Posterior cingulate gyrus (tissue), 11 donors: ENCODE measurements at regions not wholly inside any gene's neighbourhood (a gene's known extent, or its start where the extent isn't known, plus 50 kb on each side); places are given as distances from the start of the nearest gene placed in this dataset.

Experiments
- DNase-seq, 10 donors: peaks; one replicate each; pipeline versions ENCODE4 v3.0.0 to v3.0.0-alpha.2; 2020 to 2021; ENCODE audit warnings: mixed read lengths in 3 of 10
- intact Hi-C: fragments of 100-400 bp; cut with DNase I; formaldehyde crosslinking; loops from one replicate; pipeline ENCODE4 v1.15.1; 2023

DNA sequence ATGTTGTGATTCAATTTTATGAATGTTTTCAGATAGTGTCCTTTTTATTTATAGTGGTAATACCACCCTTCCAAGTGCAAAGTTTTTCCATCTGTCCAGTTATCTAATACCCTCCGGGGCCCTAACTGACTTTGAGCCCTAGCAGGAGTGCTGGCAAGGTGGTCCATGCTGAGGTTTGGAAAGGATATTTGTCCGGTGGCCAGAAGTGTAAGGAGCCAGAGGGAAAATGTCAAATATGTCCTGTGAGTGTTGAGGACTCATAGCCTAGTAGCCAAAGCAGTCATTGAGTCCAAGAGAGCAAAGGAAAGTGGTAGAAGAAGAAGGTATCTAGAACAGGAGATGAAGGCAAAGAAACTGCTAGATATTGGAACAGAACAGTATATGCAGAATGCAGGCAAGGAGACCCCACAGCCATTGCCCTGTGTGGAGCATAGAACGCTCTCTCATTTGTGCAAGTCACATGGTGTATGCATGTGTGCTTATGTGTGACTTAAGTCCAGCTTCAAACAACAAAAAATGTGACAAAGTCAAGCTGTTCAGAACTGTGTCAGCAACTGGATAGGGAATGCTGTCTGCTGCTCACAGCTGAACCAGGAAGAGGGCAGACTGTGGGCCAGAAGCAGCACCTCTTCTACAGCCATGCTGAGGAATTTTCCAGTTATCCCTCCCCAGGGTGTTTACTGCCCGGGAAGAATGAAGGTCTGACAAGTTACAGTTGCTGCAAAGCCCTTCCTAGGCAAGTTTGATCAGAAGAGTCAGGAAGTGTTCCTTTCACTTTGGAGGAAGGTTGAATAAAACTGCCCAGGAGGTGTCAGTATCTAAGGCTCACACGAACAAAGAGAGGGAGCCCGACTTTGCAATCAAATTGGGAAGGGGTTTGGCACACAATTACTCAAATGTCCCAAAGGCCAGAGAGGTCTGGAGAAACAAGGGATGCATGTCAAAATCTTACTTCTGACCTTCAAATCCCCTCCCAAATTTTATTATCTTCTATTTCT is 463.3 kb upstream of the DMAC1 start:
- no peak for DNase-seq
- intact Hi-C loops: no loop called here

DNA sequence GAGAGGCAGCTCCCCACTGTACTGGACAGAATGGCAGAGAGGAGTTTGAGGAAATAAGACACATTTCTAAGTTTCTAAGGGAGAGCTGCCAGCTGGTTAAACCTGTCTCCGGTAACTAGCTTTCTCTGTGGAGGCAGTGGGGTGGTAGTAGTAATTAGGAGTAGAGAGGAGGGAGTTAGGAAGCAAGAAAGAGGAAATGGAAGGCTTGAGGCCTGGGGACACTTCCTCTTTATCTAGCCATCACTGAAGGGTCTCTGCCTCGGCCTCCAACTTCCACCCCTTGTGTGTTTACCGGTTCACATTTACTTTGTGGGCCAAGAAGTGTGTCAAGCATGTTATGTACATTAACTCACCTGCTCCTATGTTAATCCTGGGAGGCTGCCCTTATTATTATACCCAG is 462.2 kb upstream of the DMAC1 start:
- no peak for DNase-seq
- intact Hi-C loops: no loop called here

DNA sequence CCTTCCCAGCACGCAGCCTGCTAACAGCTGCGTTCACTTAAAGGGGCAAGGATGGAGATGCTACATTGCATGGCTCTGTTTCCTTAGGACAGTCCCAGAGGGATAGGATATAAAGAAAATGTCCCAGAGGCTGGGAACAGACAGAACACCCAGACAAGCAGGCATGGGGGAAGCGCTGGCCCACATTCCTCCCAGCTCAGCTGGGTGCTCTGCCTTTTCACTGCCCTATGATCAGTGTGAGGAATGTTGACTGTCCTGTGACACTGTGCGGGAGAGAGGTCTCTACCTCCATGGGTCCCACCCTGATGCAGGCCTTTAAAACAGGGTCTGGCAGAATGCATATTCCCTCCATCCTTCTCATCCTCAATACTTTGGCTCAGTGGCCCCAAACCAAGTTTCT is 459.4 kb upstream of the DMAC1 start:
- intact Hi-C loops: no loop called here
- DNase-seq: no peak

DNA sequence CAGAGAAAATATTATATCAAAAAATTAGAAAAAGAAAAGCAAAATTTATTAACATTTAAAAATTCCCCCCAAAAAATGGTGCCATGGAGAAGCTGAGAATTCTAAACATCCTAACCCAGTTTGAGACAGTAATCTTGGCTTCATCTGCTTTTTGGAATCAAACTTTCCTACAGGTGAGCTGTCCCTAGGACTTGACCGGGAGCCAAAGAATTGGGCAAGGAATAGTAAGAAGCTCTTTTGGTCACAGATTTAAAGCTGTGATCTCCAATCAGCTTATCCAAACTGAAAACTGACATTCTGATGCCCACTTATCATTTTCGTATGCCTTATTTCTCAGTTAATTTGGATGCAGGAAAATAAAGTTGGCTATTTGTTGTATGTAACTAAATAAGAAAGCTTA is 457.3 kb upstream of the DMAC1 start:
- intact Hi-C loops: no loop called here

DNA sequence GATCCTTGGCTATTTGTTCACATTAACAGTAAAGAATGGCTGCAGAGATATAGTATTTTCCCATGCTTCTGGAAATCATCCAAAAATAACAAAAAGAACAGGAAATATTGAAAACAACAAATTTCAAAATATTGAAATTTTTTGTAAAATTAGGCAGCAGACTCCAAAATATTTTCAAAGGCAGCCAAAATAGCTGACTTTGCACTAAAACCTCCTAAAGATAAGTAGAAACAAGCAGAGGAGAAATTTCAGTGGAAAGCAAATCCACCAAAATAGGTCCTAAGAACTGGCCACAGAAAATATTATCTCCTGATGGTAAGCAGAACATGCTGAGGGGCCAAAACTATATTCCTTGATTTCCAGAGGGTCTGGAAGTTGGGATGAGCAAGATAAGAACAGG is 456.3 kb upstream of the DMAC1 start:
- intact Hi-C loops: no loop called here

More for the DNA sequence above, 457.3 kb upstream of the DMAC1 start:
- DNase-seq: no peak

DNA sequence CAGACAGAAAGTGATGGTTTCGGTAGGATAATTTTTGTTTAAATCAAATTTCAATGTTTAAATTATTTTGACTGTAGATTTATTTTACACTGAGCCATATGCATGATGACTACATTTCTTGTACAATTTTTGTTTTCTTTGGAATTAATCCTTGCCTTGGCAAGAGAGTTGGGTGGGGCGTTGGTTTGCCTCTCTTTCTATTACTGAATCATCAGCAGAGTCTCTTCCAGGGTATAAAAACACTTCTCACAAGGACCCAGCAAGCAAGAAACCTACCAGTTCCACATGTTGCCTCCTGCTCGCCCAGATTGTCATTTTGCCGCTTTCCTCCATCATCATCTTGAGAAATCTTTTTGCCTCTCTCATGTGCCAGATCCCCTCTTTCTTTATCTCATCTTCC is 455.0 kb upstream of the DMAC1 start:
- DNase-seq: no peak
- intact Hi-C loops: no loop called here

More for the DNA sequence above, 456.3 kb upstream of the DMAC1 start:
- no peak for DNase-seq

DNA sequence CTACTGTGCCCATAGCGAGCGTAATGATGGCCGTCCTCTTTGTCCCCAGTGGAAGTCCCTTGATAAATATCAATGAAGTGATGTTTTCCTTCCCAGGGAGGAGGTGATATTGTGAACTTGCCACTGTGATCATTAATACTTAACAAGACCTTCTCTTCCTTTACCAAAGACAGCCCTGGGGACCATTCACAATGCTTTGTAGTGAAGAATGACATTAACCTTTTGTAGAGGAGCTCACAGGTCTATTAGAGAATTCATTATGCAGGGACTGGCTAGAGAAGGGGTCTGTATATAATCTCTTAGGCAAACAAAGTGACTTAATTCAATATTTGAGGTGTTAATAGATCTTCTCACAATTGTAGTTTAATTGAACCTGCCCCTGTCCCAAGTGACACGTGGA is 452.9 kb upstream of the DMAC1 start:
- intact Hi-C loops: no loop called here

DNA sequence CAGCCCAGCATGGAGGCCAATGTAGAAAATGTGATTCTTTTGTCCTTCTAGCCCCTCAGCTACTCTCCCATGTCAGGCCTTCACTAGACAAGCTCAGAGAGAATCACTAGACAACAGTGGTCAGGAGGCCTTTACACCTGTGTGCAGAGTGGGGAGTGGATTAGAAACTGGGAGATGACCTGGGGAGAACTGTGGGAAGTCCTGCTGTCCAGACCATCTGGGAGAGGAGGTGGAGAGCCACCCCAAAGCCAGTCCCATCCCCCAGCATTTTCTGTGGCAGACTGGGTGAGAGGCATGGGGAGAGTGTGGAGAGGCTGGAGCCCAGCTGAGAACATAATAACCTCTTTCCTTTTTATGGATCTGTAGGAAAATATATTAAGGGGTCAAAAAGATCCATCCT is 452.0 kb upstream of the DMAC1 start:
- intact Hi-C loops: no loop called here

More for the DNA sequence above, 452.9 kb upstream of the DMAC1 start:
- DNase-seq: no peak

DNA sequence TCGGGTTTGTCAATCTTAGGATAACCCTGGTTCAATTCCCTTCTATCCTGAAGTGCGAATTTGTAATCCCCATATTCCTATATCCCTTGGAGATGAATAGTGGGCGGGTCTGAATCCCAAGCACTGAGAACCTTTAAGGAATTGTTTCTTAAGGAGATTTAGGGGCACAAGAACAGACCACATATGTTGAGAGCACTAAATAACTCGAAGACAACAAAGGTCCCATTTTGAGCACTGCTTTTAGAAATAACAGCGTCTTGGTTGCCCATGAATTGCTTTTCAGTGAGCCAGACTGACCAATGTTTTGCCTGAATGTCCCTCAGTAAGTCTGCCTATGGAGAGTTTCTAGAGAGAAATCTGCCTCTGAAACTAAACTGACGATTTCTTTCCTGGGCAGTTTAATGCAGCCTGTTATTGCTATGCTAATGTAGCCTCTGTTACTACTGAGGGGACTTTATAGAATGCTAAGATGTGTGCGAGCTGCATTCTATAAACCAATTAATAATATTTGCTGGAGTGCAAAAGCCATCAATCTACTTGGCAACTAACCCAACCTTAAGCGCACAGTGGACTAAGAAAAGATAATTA is 445.0 kb upstream of the DMAC1 start:
- no peak for DNase-seq
- intact Hi-C loops: no loop called here

More for the DNA sequence above, 452.0 kb upstream of the DMAC1 start:
- DNase-seq: no peak

DNA sequence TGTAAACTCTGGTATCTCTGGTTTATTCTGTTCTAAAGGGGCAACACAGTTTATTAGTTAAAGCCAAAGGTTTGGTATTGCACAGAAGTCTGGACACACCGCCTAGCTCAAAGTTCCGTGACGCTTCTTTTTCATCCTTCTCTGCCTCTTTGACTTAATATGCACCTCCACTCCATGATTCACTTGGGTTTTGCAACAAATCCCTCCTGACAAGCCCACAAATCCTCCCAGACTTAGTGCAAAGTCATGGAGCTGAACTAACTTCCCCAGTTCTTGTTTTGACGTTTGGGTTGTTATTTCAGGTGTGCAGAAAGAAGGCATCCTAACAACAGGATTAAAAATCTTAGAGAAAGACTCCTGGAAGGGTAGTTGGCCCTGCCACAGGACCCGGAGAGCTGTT is 441.6 kb upstream of the DMAC1 start:
- DNase-seq: no peak
- intact Hi-C loops: no loop called here

DNA sequence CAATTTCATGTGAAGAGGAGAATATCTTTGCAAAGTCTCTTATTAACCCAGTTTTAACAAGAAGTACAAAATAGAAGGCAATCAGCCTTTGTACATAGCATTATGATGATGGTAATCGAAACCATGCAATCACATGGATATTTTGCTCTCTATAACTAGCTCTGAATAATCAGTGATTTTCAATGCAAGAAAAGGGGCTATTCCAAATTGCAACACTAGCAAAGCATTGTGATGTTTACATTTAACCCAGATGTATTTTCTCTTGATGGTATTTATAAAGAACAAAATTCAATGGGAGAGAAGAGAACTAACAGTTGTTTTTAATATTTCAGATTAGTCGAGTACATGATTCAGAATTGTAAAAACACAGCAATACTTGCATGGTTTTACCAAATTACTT is 437.5 kb upstream of the DMAC1 start:
- intact Hi-C loops: no loop called here
- DNase-seq: no peak

DNA sequence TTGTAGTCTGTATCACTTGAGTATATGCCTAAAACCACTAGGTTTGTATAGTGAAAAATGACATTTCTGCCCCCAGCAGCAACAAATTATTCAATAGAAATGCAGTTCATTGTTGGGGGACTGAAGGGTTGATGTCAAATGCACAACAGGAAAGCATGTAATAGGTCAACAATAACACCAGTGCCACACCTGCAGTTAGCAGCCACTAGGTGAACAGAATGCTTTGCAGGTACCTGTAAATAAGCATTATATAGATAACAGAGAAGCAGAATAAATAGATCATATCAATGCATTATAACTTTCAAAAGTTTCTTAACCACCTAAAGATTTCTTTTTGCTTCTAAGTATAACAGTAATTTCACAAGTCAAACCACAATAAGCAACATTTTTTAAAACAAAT is 435.9 kb upstream of the DMAC1 start:
- intact Hi-C loops: no loop called here
- DNase-seq: no peak

DNA sequence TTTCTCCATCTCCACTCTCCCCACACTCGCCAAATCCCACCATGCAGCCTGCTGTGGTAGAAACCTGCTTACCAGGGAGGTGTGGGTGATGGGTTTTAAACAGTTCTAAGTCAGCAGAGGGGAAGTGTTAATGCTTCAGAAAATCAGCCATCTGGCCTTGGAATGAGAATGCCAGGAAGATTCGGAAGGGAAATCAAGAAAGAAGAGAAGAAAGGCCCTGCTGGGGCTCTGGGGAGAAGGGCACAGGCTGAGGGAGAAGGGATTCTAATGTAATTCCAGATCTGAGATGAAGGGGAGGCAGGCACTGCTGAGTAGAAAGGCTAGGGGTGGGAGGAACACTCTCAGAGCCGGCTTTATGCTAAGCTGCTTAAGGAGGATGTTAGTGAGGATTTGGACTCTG is 434.7 kb upstream of the DMAC1 start:
- no peak for DNase-seq
- intact Hi-C loops: no loop called here

DNA sequence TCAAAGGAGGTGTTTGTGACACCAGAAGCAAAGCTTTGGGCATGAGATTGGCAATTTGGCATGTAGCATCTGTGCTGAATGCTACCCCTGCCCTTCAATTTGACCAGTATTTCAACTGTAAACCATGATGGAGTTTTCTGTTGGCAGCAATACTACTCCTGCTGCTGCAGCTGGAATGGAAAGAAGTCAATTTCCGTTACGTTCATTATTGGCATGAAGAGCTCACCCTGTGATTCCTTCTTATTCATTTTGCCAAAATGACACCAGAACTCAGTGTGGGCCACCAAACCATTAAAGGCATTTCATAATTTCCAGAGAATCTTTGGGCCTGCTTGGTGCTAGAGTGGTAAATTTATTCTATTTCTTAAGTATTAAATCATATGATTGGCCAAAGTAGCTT is 433.1 kb upstream of the DMAC1 start:
- intact Hi-C loops: no loop called here
- no peak for DNase-seq

DNA sequence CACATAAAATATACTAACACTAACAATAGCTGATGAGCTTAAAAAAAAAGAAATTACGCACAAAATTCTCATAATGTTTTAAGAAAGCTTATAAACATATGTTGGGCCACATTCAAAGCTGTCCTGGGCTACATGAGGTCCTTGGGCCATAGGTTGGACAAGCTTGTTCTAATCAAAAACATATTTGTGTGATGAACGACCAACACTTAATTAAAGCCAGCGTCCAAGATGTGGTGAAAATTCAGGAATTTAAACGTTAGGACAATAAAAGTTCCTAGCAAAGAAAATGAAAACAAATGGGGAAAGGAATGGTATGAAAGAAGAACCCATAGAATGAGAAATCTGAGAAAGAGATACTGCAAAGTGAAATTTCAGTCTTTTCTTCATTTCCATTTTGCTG is 429.6 kb upstream of the DMAC1 start:
- no peak for DNase-seq
- intact Hi-C loops: no loop called here

DNA sequence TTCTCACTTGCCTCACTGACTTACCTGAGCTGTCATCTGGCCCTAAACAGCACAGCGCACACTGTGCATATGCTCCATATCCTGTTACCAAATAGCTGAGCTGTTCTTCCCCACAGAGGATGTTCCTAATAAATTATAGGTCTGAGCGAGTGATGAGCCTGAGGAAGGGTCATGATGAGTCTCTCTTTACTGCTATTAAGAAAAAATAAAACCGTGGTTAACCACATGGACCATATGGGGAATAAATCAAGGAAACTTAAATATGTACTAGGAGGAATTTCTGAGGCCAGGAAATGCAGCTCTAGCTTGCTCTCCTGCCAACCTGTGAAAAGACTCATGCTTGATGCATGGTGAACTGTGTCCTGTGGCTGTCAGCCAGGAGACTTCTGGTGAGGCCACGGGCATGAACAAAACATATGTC is 424.8 kb upstream of the DMAC1 start:
- intact Hi-C loops: no loop called here

DNA sequence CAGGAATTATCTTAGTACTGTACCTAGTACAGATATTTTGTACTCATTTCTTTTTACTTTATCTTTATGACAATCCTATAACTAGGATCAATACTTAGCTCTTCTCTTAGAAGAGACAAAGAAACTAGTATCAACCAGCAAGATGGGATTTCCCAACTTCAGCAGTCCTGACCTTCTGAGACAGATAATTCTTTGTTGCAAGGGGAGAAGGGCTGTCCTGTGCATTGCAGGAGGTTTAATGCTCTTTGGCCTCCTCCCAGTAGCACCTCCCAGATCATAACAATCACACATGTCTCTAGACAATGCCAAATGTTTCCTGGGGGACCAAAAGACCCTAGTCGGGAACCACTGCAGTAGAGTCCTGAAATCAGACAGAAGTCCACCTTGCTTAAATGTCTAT is 424.3 kb upstream of the DMAC1 start:
- intact Hi-C loops: no loop called here

More for the DNA sequence above, 424.8 kb upstream of the DMAC1 start:
- no peak for DNase-seq

DNA sequence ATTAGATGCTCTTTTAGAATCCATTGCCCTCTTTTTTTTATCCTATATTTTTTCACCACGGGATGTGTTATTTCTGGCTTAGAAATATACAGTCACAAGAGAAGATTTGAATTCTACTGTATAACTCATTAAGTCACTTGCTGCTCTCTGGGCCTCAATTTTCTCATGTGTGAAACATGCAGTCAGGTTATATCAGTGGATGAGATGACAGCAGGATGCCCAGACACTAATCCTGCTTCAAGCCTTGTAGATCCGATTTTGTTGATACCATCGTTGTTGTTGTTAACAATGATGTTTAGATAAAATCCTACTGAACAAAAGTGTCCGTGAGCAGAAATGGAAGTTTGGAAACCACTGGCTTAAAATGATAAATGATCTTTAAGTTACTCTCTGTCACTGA is 421.9 kb upstream of the DMAC1 start:
- intact Hi-C loops: no loop called here
- no peak for DNase-seq

More for the DNA sequence above, 424.3 kb upstream of the DMAC1 start:
- DNase-seq: no peak

DNA sequence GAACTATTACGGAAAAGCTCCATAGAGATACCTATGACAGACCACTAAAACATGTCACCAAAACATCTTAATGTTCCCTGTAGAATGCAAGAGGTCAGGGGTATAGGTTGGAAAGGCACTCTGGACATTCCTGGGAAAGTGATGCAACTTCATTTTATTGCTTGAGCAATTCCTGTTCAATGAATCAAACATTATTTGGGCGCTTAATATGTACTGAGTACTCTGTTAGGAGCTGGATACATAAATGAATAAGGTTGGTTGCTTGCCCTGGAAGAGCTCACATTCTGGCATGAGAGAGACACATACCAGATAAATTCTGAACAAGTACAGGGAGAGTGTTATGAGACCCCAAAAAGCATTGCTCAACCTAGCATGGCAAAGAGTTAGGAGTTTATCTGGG is 408.9 kb upstream of the DMAC1 start:
- intact Hi-C loops: no loop called here
- DNase-seq: no peak

DNA sequence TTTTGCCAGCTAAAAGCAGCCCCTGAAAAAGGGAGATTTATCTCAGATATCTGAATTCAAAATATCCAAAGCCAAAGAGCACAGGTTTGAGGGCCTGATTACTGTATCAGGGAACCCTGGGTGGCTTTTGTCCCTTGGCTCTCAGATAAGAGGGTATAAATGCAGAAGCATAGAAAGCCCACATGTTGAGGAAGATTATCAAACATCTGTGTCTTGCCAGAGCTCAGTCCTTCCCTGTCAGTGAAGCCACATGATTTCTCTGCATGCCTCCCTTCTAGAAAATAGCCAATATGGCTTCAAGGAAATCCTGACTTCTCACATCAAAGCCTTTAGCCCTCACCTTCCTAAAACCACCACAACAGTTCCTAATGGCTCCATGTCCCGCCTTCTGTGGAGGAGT is 408.0 kb upstream of the DMAC1 start:
- intact Hi-C loops: no loop called here

DNA sequence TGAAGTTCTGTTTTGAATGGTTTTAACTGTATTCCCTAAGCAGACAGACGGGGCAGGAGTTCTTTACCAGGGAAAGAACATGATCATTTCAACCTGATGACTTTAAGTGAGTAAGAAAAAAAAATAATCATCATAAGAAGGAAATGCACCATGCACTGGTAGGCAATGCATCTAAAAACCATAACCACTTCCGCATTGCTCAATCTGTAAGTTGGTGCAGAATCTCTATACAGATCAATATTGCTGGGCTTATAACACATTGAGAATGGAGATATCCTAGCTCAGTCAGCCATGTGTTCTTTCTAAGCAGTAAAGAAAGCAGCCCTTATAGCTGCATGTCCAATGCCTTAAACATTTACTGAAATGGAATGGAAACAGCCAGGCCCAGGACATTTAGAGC is 407.1 kb upstream of the DMAC1 start:
- intact Hi-C loops: no loop called here
- DNase-seq: no peak

More for the DNA sequence above, 408.0 kb upstream of the DMAC1 start:
- no peak for DNase-seq

DNA sequence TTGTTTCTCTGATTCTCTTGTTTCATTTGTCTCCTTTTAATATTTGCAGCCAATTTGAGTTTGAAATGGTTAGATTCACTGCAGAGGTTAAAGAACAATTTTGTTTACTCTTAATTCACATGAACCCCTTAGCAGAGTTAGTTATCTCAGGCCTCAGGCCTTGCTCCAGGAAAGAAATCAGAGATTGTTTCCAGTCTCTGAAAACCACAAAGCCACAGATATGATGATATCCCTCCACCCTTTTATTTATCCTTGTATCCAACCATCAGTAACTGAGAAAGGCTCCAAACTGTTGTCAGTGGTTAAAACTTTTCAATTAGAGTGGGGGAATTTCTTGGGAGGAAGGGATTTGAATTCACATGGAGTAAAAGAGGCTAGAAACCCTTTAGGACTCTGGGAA is 406.0 kb upstream of the DMAC1 start:
- DNase-seq: no peak
- intact Hi-C loops: no loop called here
